ENCODE measurements at regions not wholly inside any gene's neighbourhood (a gene's known extent, or its start where the extent isn't known, plus 50 kb on each side); places are given as distances from the start of the nearest gene placed in this dataset.

DNA sequence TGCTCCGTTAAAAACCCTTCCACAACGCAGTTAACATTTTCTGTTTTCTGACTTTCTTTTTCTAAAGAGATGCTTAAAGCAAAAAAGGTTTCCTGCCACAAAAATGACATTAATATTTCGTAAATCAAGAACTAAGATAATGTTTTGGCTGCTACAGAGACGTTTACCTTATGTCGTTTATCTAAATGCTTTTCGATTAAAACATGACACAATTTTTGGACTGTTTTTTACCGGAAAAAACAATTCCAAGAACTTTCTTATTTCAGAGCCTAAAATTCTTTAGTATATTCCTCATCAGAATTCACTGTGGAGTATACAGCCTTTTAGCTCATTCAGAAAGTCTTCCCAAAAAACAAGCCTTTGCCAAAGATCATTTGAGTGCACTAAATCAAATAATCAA, 278.0 kb upstream of the TCF4 start:
- TF ChIP-seq, protein P1, sequence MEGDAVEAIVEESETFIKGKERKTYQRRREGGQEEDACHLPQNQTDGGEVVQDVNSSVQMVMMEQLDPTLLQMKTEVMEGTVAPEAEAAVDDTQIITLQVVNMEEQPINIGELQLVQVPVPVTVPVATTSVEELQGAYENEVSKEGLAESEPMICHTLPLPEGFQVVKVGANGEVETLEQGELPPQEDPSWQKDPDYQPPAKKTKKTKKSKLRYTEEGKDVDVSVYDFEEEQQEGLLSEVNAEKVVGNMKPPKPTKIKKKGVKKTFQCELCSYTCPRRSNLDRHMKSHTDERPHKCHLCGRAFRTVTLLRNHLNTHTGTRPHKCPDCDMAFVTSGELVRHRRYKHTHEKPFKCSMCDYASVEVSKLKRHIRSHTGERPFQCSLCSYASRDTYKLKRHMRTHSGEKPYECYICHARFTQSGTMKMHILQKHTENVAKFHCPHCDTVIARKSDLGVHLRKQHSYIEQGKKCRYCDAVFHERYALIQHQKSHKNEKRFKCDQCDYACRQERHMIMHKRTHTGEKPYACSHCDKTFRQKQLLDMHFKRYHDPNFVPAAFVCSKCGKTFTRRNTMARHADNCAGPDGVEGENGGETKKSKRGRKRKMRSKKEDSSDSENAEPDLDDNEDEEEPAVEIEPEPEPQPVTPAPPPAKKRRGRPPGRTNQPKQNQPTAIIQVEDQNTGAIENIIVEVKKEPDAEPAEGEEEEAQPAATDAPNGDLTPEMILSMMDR (IDR thresholded peaks at IDR 0.05; ENCODE audit: low read length): no peak
- TF ChIP-seq EZH2 (optimal IDR thresholded peaks at IDR 0.05; ENCODE audit: low read depth, low read length): no peak

Measured in MM.1S (cell line).